ENCODE measurements at regions not wholly inside any gene's neighbourhood (a gene's known extent, or its start where the extent isn't known, plus 50 kb on each side); places are given as distances from the start of the nearest gene placed in this dataset.

DNA sequence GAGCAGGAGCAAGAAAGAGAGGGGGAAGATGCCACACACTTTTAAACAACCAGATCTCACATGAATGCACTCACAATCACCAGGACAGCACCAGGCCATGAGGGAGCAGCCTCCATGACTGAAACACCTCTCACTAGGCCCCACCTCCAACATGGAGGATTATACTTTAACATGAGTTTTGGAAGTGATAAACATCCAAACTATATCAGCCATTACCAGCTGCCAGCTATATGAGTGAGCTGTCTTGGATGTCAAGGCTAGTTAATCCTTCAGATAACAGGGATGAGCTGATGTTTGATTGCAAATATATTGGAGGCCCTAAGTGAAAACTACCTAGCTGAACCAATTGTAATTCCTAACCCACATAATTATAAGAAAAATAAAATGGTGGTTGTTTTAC lies 108.4 kb upstream of the DCBLD2 start:
- no peaks in the 10 kb centered on the region for H3K36me3 ChIP-seq (ENCODE audit: control insufficient read depth, insufficient read depth, low read length)
- no peak overlapping the region for H3K27ac ChIP-seq (ENCODE audit: low read depth, low read length)
- H3K4me1 ChIP-seq (ENCODE audit: control insufficient read depth, insufficient read depth, low read length), result no peaks in the 10 kb centered on the region
- H3K9me3 ChIP-seq (ENCODE audit: control insufficient read depth, insufficient read depth, low read depth, low read length), result no peaks in the 10 kb centered on the region
- H3K9ac ChIP-seq (ENCODE audit: low read length), result no peak overlapping the region
- no peaks in the 10 kb centered on the region for H3K27me3 ChIP-seq (ENCODE audit: control insufficient read depth, insufficient read depth, low read length)
- H3K4me3 ChIP-seq (ENCODE audit: low read depth, low read length), result no peak overlapping the region

DNA sequence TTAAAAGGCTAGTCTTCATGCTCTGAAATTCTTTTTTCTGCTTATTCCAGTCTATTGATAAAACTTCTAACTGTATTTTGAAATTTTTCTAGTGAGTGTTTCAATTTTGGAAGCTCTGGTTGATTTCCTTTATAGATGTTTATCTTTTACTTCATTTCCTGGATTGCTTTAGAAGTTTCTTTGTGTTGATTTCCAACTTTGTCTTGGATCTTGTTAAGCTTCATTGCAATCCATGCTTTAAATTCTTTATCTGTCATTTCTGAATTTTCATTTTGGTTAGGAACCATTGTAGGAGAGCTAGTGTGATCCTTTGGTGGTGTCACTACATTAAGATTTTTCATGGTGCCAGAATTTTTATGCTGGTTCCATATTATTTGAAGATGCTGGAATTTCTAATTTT lies 105.2 kb upstream of the DCBLD2 start:
- H3K9me3 ChIP-seq (ENCODE audit: control insufficient read depth, insufficient read depth, low read depth, low read length), result no peaks in the 10 kb centered on the region
- H3K36me3 ChIP-seq (ENCODE audit: control insufficient read depth, insufficient read depth, low read length), result no peaks in the 10 kb centered on the region
- no peaks in the 10 kb centered on the region for H3K27me3 ChIP-seq (ENCODE audit: control insufficient read depth, insufficient read depth, low read length)
- H3K4me1 ChIP-seq (ENCODE audit: control insufficient read depth, insufficient read depth, low read length), result no peaks in the 10 kb centered on the region
- H3K9ac ChIP-seq (ENCODE audit: low read length), result no peak overlapping the region
- no peak overlapping the region for H3K27ac ChIP-seq (ENCODE audit: low read depth, low read length)
- H3K4me3 ChIP-seq (ENCODE audit: low read depth, low read length), result no peak overlapping the region

DNA sequence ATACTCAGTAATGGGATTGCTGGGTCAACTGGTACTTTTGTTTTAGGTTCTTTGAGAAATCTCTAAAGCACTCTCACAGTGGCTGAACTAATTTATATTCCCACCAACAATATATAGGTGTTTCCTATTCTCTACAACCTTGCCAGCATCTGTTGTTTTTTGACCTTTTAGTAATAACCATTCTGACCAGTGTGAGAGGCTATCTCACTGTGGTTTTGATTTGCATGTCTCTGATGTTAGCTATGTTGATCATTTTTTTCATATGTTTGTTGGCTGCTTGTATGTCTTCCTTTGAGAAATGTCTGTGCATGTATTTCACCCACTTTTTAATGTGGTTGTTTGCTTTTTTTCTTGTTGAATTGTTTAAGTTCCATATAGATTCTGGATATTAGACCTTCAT lies 98.2 kb upstream of the DCBLD2 start:
- Histone ChIP-seq H3K4me1 (ENCODE audit: control insufficient read depth, insufficient read depth, low read length) (no peaks in the 10 kb centered on the region), H3K9ac (ENCODE audit: low read length) (no peak overlapping the region), H3K27ac (ENCODE audit: low read depth, low read length) (no peak overlapping the region), H3K36me3 (ENCODE audit: control insufficient read depth, insufficient read depth, low read length) (no peaks in the 10 kb centered on the region), H3K9me3 (ENCODE audit: control insufficient read depth, insufficient read depth, low read depth, low read length) (no peaks in the 10 kb centered on the region), H3K27me3 (ENCODE audit: control insufficient read depth, insufficient read depth, low read length) (no peaks in the 10 kb centered on the region), H3K4me3 (ENCODE audit: low read depth, low read length) (no peak overlapping the region)

DNA sequence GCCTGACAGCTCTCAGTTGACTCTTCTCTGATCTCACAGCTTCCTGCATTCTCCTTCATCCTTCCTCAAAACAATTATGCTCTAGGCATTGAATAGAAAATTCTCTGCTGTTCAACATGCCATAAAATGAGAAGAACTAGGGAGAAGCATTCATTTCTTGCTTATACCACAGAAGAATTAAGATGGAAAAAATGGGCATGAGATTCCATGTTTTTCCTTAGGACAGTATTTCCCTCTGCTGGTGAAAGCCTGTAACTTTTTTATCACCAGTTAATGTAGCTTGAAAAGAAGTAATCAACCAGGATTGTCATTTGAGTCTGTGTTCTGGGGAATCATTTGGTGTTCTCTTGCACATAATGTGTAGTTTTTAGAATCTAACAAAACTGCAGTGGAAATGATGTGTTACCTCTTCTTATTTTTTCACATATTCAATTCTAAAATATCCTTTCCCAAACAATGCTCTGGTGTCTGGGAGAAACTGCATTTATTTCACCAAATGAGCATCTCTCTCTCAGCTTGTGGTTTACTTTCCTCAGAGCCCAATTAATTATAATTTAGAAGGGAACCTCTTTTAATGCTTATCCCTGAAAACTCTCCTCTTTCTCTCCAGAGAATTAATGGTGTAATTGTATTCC lies 92.8 kb upstream of the DCBLD2 start:
- Histone ChIP-seq H3K27me3 (ENCODE audit: control insufficient read depth, insufficient read depth, low read length) (no peaks in the 10 kb centered on the region), H3K36me3 (ENCODE audit: control insufficient read depth, insufficient read depth, low read length) (no peaks in the 10 kb centered on the region), H3K9ac (ENCODE audit: low read length) (no peak overlapping the region), H3K4me1 (ENCODE audit: control insufficient read depth, insufficient read depth, low read length) (no peaks in the 10 kb centered on the region), H3K9me3 (ENCODE audit: control insufficient read depth, insufficient read depth, low read depth, low read length) (no peaks in the 10 kb centered on the region), H3K27ac (ENCODE audit: low read depth, low read length) (no peak overlapping the region), H3K4me3 (ENCODE audit: low read depth, low read length) (no peak overlapping the region)

DNA sequence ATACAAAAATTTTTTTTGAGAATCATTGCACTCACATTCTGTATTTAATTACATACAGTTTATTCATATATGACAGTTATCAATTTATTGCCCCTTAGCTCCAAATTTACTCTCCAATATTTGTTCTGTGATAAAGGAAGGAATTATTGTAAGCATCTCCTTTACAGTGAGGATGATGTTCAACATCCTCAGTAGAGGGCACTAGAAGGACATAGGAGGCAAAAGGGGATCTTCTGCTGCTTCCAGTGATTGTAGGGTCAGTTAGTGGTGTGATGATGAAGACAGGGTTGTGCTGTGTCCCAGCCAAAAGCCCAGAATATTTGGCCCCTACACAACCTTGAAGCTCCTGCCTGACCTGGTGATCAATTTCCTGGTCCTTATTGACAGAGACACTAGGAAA lies 89.9 kb upstream of the DCBLD2 start:
- Histone ChIP-seq H3K4me1 (ENCODE audit: control insufficient read depth, insufficient read depth, low read length) (no peaks in the 10 kb centered on the region), H3K27ac (ENCODE audit: low read depth, low read length) (no peak overlapping the region), H3K36me3 (ENCODE audit: control insufficient read depth, insufficient read depth, low read length) (no peaks in the 10 kb centered on the region), H3K4me3 (ENCODE audit: low read depth, low read length) (no peak overlapping the region), H3K27me3 (ENCODE audit: control insufficient read depth, insufficient read depth, low read length) (no peaks in the 10 kb centered on the region), H3K9ac (ENCODE audit: low read length) (no peak overlapping the region), H3K9me3 (ENCODE audit: control insufficient read depth, insufficient read depth, low read depth, low read length) (no peaks in the 10 kb centered on the region)

DNA sequence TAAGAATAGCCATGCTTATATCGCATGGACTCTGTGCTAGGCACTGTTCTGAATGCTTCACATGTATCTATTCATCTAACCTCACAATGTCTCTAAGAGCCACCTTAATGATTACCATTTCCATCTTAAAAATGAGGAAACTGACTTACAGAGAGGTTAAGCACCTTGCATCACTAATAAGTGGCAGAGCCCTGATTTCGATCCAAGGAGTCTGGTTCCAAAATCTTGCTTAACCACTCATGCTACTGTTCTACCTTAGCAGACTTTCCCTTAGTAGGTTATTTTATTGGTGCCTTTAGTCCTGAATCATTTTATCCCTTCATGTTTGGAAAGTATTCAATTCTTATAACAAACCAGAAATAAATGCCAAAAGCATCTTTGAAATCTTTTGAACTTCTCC lies 89.2 kb upstream of the DCBLD2 start:
- Histone ChIP-seq H3K4me1 (ENCODE audit: control insufficient read depth, insufficient read depth, low read length) (no peaks in the 10 kb centered on the region), H3K27ac (ENCODE audit: low read depth, low read length) (no peak overlapping the region), H3K36me3 (ENCODE audit: control insufficient read depth, insufficient read depth, low read length) (no peaks in the 10 kb centered on the region), H3K9ac (ENCODE audit: low read length) (no peak overlapping the region), H3K9me3 (ENCODE audit: control insufficient read depth, insufficient read depth, low read depth, low read length) (no peaks in the 10 kb centered on the region), H3K4me3 (ENCODE audit: low read depth, low read length) (no peak overlapping the region), H3K27me3 (ENCODE audit: control insufficient read depth, insufficient read depth, low read length) (no peaks in the 10 kb centered on the region)

DNA sequence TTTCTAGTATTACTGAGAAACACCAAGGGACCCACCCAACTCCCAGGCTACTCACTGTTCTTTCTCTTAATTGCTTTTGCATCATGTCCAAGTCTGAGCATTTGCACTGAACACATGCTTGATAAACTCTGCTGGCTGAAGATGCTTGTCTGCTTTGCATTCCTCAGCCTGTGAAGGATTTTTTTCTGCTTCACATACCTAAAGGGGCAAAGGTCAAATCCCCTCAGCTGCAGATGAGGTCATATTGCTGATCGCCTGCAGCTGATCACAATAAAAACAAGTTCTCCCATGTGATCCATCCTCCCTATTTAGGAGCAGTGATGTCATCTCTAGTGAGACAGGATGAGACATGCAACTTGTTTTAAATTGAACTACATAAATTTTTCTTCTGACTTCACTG lies 84.6 kb upstream of the DCBLD2 start:
- no peak overlapping the region for H3K27ac ChIP-seq (ENCODE audit: low read depth, low read length)
- no peaks in the 10 kb centered on the region for H3K9me3 ChIP-seq (ENCODE audit: control insufficient read depth, insufficient read depth, low read depth, low read length)
- H3K4me3 ChIP-seq (ENCODE audit: low read depth, low read length), result no peak overlapping the region
- H3K27me3 ChIP-seq (ENCODE audit: control insufficient read depth, insufficient read depth, low read length), result no peaks in the 10 kb centered on the region
- no peaks in the 10 kb centered on the region for H3K4me1 ChIP-seq (ENCODE audit: control insufficient read depth, insufficient read depth, low read length)
- H3K9ac ChIP-seq (ENCODE audit: low read length), result no peak overlapping the region
- H3K36me3 ChIP-seq (ENCODE audit: control insufficient read depth, insufficient read depth, low read length), result no peaks in the 10 kb centered on the region

DNA sequence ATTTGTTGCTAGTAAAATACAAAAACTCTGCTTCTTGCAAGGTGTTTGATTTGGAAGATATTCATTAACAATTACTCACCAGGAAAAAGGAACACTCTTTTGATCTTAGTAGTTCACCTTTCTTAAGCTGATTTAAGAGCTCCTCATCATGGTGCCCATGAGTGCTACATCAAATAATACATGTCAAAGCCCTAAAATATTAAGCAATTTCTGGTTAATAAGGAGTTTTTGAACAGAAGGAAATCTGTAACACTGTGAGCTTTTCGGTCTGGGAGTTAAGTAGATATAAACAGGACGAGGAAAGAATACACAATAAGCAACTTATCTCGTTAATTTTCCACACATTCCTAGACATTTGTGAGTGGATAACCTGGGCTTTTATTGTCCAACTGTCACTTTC lies 83.9 kb upstream of the DCBLD2 start:
- H3K4me1 ChIP-seq (ENCODE audit: control insufficient read depth, insufficient read depth, low read length), result no peaks in the 10 kb centered on the region
- no peak overlapping the region for H3K4me3 ChIP-seq (ENCODE audit: low read depth, low read length)

DNA sequence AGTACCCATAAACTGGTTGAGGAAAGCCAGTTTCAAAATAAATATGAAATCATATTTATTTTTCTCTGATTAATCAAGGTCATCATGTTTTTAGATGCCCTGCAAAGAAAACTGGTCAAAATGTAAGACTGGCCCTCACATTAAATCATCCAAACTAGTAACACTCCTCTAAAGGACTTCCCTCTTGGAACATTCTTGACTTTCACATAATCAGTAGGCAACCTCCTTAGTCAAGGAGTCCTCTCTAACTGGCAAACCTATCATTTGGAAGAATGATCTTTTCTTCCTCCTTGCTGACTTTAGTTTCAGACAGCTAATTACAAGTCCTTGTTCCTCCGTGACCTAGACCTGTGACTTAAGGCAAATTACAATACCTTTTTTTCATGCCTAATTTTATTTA lies 82.5 kb upstream of the DCBLD2 start:
- Histone ChIP-seq H3K4me3 (ENCODE audit: low read depth, low read length) (no peak overlapping the region), H3K9me3 (ENCODE audit: control insufficient read depth, insufficient read depth, low read depth, low read length) (no peaks in the 10 kb centered on the region), H3K36me3 (ENCODE audit: control insufficient read depth, insufficient read depth, low read length) (no peaks in the 10 kb centered on the region), H3K27me3 (ENCODE audit: control insufficient read depth, insufficient read depth, low read length) (no peaks in the 10 kb centered on the region), H3K9ac (ENCODE audit: low read length) (no peak overlapping the region), H3K27ac (ENCODE audit: low read depth, low read length) (no peak overlapping the region), H3K4me1 (ENCODE audit: control insufficient read depth, insufficient read depth, low read length) (no peaks in the 10 kb centered on the region)

More for the DNA sequence above, 83.9 kb upstream of the DCBLD2 start:
- H3K9me3 ChIP-seq (ENCODE audit: control insufficient read depth, insufficient read depth, low read depth, low read length), result no peaks in the 10 kb centered on the region
- H3K27me3 ChIP-seq (ENCODE audit: control insufficient read depth, insufficient read depth, low read length), result no peaks in the 10 kb centered on the region
- no peaks in the 10 kb centered on the region for H3K36me3 ChIP-seq (ENCODE audit: control insufficient read depth, insufficient read depth, low read length)
- no peak overlapping the region for H3K27ac ChIP-seq (ENCODE audit: low read depth, low read length)
- no peak overlapping the region for H3K9ac ChIP-seq (ENCODE audit: low read length)

DNA sequence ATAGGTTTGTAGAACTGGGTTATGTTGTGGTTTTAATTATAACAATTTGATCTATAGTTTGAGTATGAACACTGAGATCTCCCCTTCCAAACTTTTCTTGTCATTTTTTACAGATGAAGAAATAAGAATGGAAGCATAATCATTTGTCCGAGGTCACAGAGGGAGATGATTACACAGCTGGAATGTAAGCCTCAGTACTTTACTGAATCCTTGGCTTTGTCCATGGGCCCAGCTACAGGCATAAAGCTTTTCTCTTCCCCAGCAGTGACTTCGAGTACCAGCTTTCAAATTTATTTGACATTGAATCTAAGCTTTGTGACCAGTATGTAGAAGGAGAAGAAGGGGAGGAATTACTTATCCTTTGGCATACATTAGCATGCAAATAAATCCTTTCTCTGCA lies 80.9 kb upstream of the DCBLD2 start:
- H3K4me1 ChIP-seq (ENCODE audit: control insufficient read depth, insufficient read depth, low read length), result no peaks in the 10 kb centered on the region
- H3K27ac ChIP-seq (ENCODE audit: low read depth, low read length), result no peak overlapping the region
- no peaks in the 10 kb centered on the region for H3K27me3 ChIP-seq (ENCODE audit: control insufficient read depth, insufficient read depth, low read length)
- no peak overlapping the region for H3K9ac ChIP-seq (ENCODE audit: low read length)
- no peaks in the 10 kb centered on the region for H3K9me3 ChIP-seq (ENCODE audit: control insufficient read depth, insufficient read depth, low read depth, low read length)
- no peak overlapping the region for H3K4me3 ChIP-seq (ENCODE audit: low read depth, low read length)
- H3K36me3 ChIP-seq (ENCODE audit: control insufficient read depth, insufficient read depth, low read length), result no peaks in the 10 kb centered on the region

DNA sequence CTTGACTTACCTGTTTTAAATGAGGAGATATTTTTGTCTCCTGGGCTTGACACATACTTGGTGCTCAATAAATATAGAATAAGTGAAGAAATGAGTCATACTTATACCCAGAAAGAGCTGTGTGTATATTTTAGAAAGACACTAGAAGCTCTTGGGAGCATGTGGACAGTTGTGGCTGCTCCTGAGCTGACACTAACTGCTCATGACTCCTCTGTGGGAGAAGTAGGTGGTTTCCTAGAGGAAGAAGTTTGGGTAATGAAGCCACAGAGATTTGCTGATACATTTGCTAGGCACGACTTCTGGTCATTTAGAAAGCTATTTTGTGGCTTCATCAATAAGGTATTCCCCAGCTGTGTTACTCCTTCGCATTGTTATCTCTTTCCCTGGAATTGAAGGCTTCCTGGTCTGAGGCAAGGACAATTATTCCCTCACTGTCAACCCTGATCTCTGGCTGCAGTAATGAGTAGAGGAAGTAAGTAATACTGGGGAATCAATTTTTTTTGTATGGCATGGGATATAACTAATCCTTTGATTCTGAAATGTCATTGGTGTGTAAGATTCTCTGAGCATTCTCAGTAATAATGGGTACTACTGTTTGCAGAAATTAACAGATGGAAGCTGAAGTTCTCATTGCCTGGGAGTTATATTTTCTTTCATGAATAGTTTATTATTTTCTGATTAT lies 79.6 kb upstream of the DCBLD2 start:
- no peak overlapping the region for H3K9ac ChIP-seq (ENCODE audit: low read length)
- no peaks in the 10 kb centered on the region for H3K4me1 ChIP-seq (ENCODE audit: control insufficient read depth, insufficient read depth, low read length)
- H3K27me3 ChIP-seq (ENCODE audit: control insufficient read depth, insufficient read depth, low read length), result no peaks in the 10 kb centered on the region
- H3K27ac ChIP-seq (ENCODE audit: low read depth, low read length), result no peak overlapping the region
- H3K36me3 ChIP-seq (ENCODE audit: control insufficient read depth, insufficient read depth, low read length), result no peaks in the 10 kb centered on the region
- H3K9me3 ChIP-seq (ENCODE audit: control insufficient read depth, insufficient read depth, low read depth, low read length), result no peaks in the 10 kb centered on the region
- H3K4me3 ChIP-seq (ENCODE audit: low read depth, low read length), result no peak overlapping the region

Data from HUES6 (cell line).